Lower leg skin (tissue), 3 donors: ENCODE measurements at regions not wholly inside any gene's neighbourhood (a gene's known extent, or its start where the extent isn't known, plus 50 kb on each side); places are given as distances from the start of the nearest gene placed in this dataset.

Experiments used
- POLR2A ChIP-seq, 2 donors: fragments of 450-650 bp; IDR thresholded peaks; one replicate each; pipeline ENCODE4 v1.6.1; 2016 to 2017; ENCODE audit warnings: antibody characterized with exemption in 2 of 2, mild to moderate bottlenecking in 1 of 2, moderate library complexity in 1 of 2
- TF ChIP-seq, protein P1 (sequence below), 3 donors: fragments of 450-650 bp; IDR thresholded peaks; one replicate each; pipeline ENCODE4 v1.5.1; 2016; ENCODE audit warnings: antibody characterized with exemption in 3 of 3, mild to moderate bottlenecking in 3 of 3, moderate library complexity in 2 of 3

DNA sequence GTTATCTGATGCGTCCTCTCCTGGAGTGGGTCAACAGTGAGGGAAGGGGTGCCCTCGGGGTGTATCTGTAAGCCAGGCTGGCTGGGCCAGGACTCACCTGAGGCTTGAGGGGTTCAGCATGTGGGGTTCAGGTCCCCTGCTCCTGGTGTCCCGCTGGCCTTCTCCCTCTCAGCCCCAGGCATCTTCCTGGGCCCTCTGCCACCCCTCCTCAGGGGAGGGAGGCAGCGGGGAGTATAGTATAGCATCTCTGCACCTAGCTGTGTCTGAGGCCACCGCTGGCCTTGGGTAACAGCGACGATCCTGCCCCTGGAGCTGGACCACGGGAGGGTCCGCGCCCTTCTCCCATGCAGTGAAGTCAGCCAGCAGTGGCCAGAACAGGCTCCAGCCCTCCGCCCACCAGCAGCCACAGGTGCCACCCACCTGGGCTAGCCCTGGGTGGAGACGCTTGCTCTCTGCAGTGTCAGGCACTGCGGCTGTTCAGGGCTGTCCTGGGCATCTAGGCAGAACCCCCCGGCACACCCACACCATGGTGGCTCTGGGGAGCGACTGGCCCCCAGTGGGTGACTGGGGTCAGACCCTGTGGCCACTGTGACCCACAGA, 110.7 kb upstream of the NKX1-1 start:
- TF ChIP-seq POLR2A (IDR thresholded peaks at IDR 0.05) = no peak
- TF ChIP-seq, protein P1, sequence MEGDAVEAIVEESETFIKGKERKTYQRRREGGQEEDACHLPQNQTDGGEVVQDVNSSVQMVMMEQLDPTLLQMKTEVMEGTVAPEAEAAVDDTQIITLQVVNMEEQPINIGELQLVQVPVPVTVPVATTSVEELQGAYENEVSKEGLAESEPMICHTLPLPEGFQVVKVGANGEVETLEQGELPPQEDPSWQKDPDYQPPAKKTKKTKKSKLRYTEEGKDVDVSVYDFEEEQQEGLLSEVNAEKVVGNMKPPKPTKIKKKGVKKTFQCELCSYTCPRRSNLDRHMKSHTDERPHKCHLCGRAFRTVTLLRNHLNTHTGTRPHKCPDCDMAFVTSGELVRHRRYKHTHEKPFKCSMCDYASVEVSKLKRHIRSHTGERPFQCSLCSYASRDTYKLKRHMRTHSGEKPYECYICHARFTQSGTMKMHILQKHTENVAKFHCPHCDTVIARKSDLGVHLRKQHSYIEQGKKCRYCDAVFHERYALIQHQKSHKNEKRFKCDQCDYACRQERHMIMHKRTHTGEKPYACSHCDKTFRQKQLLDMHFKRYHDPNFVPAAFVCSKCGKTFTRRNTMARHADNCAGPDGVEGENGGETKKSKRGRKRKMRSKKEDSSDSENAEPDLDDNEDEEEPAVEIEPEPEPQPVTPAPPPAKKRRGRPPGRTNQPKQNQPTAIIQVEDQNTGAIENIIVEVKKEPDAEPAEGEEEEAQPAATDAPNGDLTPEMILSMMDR (IDR thresholded peaks at IDR 0.05) = no peak
